ENCODE measurements at regions not wholly inside any gene's neighbourhood (a gene's known extent, or its start where the extent isn't known, plus 50 kb on each side); places are given as distances from the start of the nearest gene placed in this dataset.

DNA sequence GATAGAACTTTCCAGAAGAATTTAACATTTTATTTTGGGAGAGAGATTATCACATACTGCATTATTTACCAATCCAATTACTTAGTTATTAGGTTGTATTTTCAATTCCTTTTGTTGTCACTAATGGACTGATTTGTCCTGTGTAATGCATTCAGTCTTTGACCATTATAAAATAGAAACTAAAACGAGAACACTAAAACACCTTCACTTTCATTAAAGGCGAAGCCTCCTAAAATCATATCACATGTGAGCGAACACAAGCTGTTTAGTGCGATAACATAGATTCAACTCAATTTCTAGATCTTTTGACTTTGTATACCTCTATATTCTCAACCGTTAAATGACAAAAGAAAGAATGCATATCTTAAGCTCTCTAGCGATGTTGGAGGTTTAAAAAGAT, 253.4 kb downstream of the VGLL3 start:
- no peak overlapping the region for H3K4me3 ChIP-seq (ENCODE audit: low read depth, low read length)
- no peak overlapping the region for H3K27ac ChIP-seq (ENCODE audit: low read depth)
- DNase-seq (ENCODE audit: extremely low spot score) = no peak
- WGBS = 84% methylated on average over 6 of the region's 6 CpGs
- no peaks in the 10 kb centered on the region for H3K4me1 ChIP-seq (ENCODE audit: insufficient read depth)
- H3K36me3 ChIP-seq (ENCODE audit: insufficient read depth) = no peaks in the 10 kb centered on the region

DNA sequence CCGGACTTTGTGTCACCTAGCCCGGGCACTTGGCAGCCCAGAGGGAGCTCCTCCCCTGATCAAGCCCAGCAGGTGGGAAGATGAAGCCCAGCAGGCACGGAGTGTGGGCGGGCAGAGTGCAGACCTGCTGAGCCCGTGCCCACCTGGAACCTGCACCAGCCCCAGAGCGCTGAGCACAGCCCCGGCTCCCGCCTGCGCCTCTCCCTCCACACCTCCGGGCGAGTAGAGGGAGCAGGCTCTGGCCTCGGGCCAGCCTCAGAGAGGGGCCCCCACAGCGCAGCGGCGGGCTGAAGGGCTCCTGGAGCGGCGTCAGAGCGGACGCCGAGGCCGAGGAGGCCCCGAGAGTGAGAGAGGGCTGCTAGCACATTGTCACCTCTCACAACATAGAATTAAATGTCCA, 257.7 kb downstream of the VGLL3 start:
- DNase-seq (ENCODE audit: extremely low spot score) = no peak
- Histone ChIP-seq H3K36me3 (ENCODE audit: insufficient read depth) (no peaks in the 10 kb centered on the region), H3K4me1 (ENCODE audit: insufficient read depth) (no peaks in the 10 kb centered on the region), H3K4me3 (ENCODE audit: low read depth, low read length) (no peak overlapping the region), H3K27ac (ENCODE audit: low read depth) (no peak overlapping the region)
- WGBS = 89% methylated on average over 22 of the region's 22 CpGs

DNA sequence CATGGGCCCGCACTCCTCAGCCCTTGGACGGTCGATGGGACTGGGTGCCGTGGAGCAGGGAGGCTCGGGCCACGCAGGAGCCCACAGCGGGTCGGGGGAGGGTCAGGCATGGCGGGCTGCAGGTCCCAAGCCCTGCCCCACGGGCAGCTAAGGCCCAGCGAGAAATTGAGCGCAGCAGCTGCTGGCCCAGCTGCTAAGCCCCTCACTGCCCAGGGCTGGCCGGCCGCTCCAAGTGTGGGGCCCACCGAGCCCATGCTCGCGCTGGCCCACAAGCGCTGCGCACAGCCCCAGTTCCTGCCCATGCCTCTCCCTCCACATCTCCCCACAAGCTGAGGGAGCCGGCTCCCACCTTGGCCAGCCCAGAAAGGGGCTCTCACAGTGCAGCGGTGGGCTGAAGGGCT, 259.4 kb downstream of the VGLL3 start:
- WGBS = 91% methylated on average over 21 of the region's 21 CpGs
- H3K36me3 ChIP-seq (ENCODE audit: insufficient read depth) = no peaks in the 10 kb centered on the region
- no peak for DNase-seq (ENCODE audit: extremely low spot score)

DNA sequence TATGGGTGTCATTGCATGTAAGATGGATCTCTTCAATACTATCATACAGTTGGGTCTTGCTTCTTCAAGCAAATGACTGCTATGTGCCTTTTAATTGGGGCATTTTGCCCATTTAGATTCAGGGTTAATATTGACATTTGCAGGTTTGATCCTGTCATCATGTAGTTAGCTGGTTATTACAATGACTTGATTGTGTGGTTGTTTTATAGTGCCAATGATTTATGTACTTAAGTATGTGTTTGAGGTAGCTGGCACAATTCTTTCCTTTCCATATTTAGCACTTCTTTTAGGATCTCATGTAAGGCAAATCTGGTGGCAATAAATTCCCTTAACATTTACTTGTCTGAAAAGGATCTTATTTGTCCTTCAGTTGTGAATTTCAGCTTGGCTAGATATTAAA, 267.5 kb downstream of the VGLL3 start:
- Histone ChIP-seq H3K27ac (ENCODE audit: low read depth) (no peak overlapping the region), H3K36me3 (ENCODE audit: insufficient read depth) (no peaks in the 10 kb centered on the region), H3K4me3 (ENCODE audit: low read depth, low read length) (no peak overlapping the region), H3K4me1 (ENCODE audit: insufficient read depth) (no peaks in the 10 kb centered on the region)
- DNase-seq (ENCODE audit: extremely low spot score) = no peak

More for the DNA sequence above, 259.4 kb downstream of the VGLL3 start:
- Histone ChIP-seq H3K27ac (ENCODE audit: low read depth) (no peak overlapping the region), H3K4me3 (ENCODE audit: low read depth, low read length) (no peak overlapping the region), H3K4me1 (ENCODE audit: insufficient read depth) (no peaks in the 10 kb centered on the region)

DNA sequence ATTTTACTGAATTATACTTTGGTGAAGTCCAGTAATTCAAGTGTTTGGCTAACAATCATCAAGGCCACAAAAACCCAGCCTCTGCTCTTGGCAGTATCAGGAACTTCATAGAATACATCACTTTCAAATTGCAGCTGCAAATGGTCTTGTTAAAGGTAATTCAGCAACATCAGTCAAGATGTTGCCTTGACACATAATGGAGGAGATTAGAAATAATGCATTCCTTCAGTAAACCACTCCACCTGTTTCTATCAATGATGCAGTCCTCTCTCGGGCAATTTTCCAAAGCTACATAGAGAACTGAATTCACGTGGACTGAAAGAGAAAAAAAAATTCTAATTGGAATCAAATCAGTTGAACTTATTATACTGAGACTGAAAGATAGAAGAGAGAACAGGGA, 279.3 kb downstream of the VGLL3 start:
- 71% methylated on average over 2 of the region's 2 CpGs for WGBS
- H3K36me3 ChIP-seq (ENCODE audit: insufficient read depth) = no peaks in the 10 kb centered on the region
- H3K27ac ChIP-seq (ENCODE audit: low read depth) = no peak overlapping the region
- no peaks in the 10 kb centered on the region for H3K4me1 ChIP-seq (ENCODE audit: insufficient read depth)
- no peak overlapping the region for H3K4me3 ChIP-seq (ENCODE audit: low read depth, low read length)
- no peak for DNase-seq (ENCODE audit: extremely low spot score)

DNA sequence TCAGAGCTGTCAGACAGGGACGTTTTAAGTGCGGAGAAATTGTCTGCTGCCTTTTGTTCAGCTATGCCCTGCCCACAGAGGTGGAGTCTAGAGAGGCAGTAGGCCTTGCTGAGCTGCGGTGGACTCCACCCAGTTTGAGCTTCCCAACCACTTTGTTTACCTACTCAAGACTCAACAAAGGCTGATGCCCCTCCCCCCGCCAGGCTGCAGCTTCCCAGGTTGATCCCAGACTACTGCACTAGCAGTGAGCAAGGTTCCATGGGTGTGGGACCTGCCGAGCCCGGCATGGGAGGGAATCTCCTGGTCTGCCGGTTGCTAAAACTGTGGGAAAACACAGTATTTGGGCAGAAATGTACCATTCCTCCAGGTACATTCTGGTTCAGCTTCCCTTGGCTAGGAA, 282.1 kb downstream of the VGLL3 start:
- WGBS = 88% methylated on average over 7 of the region's 7 CpGs
- no peak for DNase-seq (ENCODE audit: extremely low spot score)
- Histone ChIP-seq H3K27ac (ENCODE audit: low read depth) (no peak overlapping the region), H3K36me3 (ENCODE audit: insufficient read depth) (no peaks in the 10 kb centered on the region), H3K4me1 (ENCODE audit: insufficient read depth) (no peaks in the 10 kb centered on the region), H3K4me3 (ENCODE audit: low read depth, low read length) (no peak overlapping the region)

DNA sequence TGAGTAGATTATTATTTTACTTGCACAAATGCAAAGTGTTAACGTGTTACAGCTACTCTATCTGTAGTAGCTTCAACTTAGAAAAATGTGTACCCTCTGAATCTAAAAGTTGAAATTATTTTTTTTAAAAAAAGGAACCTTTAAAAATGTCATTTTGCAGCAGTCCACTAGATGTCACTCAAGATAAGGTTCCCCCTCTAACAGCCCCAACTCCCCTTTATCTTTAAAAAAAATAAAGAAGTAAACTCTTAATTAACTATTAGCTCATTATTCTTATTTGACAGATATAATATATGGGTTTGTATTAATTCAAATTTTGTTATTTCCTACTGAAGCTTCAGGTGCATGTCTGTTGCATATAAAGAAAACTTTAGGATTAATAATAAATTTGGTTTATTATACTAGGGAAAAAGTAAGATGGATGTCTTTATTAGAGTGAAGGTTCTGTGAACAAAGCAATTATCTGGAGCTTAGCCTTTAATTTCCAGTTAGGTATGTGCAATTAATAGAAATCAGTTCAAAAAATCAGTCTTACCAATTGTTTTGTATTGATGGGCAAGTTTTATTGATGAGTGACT, 288.5 kb downstream of the VGLL3 start:
- H3K4me1 ChIP-seq (ENCODE audit: insufficient read depth) = no peaks in the 10 kb centered on the region
- DNase-seq (ENCODE audit: extremely low spot score) = no peak
- 9% methylated on average over 1 of the region's 1 CpG for WGBS
- H3K27ac ChIP-seq (ENCODE audit: low read depth) = no peak overlapping the region
- H3K4me3 ChIP-seq (ENCODE audit: low read depth, low read length) = no peak overlapping the region
- no peaks in the 10 kb centered on the region for H3K36me3 ChIP-seq (ENCODE audit: insufficient read depth)

DNA sequence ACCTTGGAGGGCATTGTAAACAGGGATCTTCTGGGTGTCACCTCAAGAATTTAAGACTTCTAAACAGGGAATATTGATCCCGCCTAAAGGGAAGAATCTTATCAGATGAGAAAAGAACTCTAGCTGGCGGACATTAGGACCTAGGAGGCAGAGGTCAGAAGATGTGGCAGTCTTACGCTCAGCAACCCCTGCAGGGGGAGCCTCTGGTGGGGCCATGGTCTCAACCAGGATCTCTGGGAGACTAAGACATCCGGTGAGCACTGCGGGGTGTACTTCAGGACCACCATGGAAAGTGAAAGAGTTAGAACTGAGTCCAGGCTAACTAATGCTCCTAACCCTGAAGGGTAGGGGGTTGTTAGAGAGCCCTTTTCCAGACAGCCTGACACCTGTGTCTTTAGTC, 295.2 kb downstream of the VGLL3 start:
- Histone ChIP-seq H3K4me1 (ENCODE audit: insufficient read depth) (no peaks in the 10 kb centered on the region), H3K4me3 (ENCODE audit: low read depth, low read length) (no peak overlapping the region), H3K36me3 (ENCODE audit: insufficient read depth) (no peaks in the 10 kb centered on the region), H3K27ac (ENCODE audit: low read depth) (no peak overlapping the region)
- no peak for DNase-seq (ENCODE audit: extremely low spot score)
- 80% methylated on average over 5 of the region's 5 CpGs for WGBS

DNA sequence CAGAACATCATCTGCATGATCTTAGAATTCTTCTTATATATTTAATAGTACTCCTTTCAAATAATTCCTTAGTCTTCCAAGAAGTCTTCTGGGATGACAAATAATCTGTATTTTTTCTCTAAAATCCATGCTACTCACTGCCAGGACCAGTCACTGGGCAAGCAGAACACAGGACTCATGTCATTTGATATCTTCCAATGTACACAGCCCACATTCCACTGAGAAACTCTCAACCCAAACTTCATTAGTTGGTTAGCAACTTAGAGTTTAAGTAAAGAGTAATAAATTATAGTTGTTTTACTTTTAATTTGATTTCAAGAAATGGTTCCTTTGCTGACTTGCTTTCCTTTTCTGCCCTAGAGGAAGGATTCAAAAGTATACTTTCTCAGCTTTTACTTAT, 317.0 kb downstream of the VGLL3 start:
- Histone ChIP-seq H3K36me3 (ENCODE audit: insufficient read depth) (no peaks in the 10 kb centered on the region), H3K27ac (ENCODE audit: low read depth) (no peak overlapping the region)
- DNase-seq (ENCODE audit: extremely low spot score) = no peak

DNA sequence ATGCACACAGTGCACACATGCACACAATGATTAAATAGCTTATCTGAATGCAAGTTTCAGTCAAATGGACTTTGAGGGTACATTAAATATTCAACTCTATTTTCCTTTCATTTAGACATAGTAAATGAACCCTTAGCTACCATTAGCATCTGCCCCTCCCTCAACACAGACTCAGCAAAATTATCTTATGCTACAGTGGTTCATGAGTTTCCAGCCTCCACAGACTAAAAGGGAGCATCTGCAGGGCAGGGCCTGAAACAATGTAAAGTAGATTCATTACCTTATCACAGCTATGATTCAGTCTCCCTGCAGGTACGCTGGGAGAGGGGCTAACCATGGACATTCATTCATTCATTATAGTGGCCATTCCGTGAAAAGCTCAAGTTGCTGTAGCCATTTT, 329.1 kb downstream of the VGLL3 start:
- H3K36me3 ChIP-seq (ENCODE audit: insufficient read depth) = no peaks in the 10 kb centered on the region
- WGBS = 85% methylated on average over 2 of the region's 2 CpGs
- DNase-seq (ENCODE audit: extremely low spot score) = no peak
- no peak overlapping the region for H3K4me3 ChIP-seq (ENCODE audit: low read depth, low read length)
- H3K4me1 ChIP-seq (ENCODE audit: insufficient read depth) = no peaks in the 10 kb centered on the region
- H3K27ac ChIP-seq (ENCODE audit: low read depth) = no peak overlapping the region

More for the DNA sequence above, 317.0 kb downstream of the VGLL3 start:
- Histone ChIP-seq H3K4me3 (ENCODE audit: low read depth, low read length) (no peak overlapping the region), H3K4me1 (ENCODE audit: insufficient read depth) (no peaks in the 10 kb centered on the region)

DNA sequence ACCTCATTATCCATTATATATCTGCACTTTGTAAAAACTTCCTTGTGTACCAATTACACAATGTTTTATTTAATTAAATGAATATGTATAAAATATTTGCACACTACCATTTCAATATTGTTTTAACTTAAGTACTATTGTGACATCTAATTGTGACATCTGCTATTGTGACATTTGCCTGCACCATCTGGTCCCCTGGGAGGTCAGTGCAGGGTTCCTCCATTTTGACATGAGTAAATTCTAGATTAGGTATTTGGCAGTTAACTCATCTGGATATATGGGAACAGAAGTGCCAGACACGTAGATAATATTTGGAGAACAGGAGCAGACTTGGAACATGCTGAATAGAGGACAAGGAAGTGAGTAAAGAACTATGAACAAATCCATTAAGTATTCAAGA, 332.1 kb downstream of the VGLL3 start:
- 43% methylated on average over 1 of the region's 1 CpG for WGBS
- DNase-seq (ENCODE audit: extremely low spot score) = no peak
- H3K4me3 ChIP-seq (ENCODE audit: low read depth, low read length) = no peak overlapping the region
- H3K4me1 ChIP-seq (ENCODE audit: insufficient read depth) = no peaks in the 10 kb centered on the region
- H3K27ac ChIP-seq (ENCODE audit: low read depth) = no peak overlapping the region
- no peaks in the 10 kb centered on the region for H3K36me3 ChIP-seq (ENCODE audit: insufficient read depth)

DNA sequence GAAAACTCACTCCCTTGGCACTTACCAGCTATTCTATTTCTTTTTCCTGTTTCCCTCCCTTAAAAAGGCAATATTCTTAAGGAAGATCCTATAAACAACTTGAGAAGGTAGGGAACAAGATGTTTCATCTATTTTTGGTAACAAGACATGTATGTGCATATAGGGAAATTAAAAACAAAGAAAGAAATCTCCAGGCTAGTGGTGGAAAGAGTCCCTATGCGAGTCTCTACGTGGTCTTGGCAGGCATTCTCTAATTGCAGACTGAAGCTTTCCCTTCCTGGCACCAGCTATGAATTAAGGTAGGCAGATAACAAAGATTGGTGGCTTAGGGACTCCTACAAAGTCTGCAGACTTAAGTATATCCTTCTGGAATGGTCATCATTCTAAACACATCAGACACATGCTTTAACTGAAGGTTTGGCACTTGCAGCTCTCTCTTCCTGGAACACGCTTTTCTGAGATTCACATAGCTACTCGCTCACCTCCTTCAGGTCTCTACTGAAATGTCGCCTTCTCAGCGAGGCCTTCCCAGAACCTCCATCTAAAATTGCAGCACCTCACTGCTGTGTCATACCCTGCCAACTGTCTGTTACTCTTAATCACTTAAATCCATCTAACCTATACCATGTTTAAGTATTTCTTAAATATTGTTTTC, 336.0 kb downstream of the VGLL3 start:
- no peaks in the 10 kb centered on the region for H3K4me1 ChIP-seq (ENCODE audit: insufficient read depth)
- no peaks in the 10 kb centered on the region for H3K36me3 ChIP-seq (ENCODE audit: insufficient read depth)
- H3K27ac ChIP-seq (ENCODE audit: low read depth) = no peak overlapping the region
- 65% methylated on average over 6 of the region's 6 CpGs for WGBS
- DNase-seq (ENCODE audit: extremely low spot score) = no peak
- no peak overlapping the region for H3K4me3 ChIP-seq (ENCODE audit: low read depth, low read length)

DNA sequence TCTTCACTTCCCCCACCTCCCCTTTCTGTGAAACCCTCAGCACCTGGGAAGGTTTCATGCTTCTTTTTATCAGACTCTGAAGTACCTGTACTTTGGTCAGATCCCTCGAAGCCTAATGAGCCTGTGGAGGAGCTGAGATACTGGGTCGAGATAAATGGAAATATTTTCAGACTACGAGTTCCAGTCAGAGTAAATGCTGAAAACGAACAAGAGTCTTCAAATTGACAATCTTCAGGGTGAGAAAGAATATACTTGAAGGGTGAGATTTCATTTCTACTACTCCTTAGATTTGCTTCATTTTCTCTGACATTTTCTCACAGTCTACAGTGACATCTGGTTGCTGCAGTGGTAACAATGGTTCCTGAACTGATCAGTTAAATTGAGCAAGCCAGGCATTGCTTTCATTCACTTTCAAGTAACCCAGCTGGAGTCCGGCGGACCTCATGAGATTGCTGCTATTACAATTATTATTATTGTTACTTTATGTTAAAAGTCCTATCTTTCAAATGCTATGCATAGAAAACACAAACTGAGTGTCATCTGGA, 337.2 kb downstream of the VGLL3 start:
- Histone ChIP-seq H3K27ac (ENCODE audit: low read depth) (no peak overlapping the region), H3K36me3 (ENCODE audit: insufficient read depth) (no peaks in the 10 kb centered on the region), H3K4me1 (ENCODE audit: insufficient read depth) (no peaks in the 10 kb centered on the region), H3K4me3 (ENCODE audit: low read depth, low read length) (no peak overlapping the region)
- WGBS = 76% methylated on average over 6 of the region's 6 CpGs
- DNase-seq (ENCODE audit: extremely low spot score) = no peak

DNA sequence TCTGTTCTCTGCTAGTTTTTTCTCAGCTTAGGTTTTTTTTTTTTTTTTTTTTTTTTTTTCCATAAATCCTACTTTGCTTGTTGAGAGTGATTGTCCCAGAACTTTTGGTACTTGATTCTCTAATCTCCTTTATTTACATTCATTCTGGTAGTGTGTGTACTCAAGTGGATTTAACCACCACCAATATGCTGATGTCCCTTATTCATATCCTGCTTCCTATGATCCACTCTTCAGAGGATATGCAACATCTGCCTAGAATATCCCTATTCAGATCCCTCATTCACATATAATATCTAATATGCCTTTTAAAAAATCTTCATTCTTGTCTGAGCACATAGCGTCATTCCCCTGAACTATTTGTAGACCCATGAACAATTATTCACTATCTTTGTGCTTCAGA, 342.9 kb downstream of the VGLL3 start:
- no peak overlapping the region for H3K4me3 ChIP-seq (ENCODE audit: low read depth, low read length)
- DNase-seq (ENCODE audit: extremely low spot score) = no peak
- WGBS = 90% methylated on average over 1 of the region's 1 CpG
- H3K36me3 ChIP-seq (ENCODE audit: insufficient read depth) = no peaks in the 10 kb centered on the region
- no peaks in the 10 kb centered on the region for H3K4me1 ChIP-seq (ENCODE audit: insufficient read depth)
- no peak overlapping the region for H3K27ac ChIP-seq (ENCODE audit: low read depth)

Data from urinary bladder (tissue), 3 donors.